ENCODE measurements at regions not wholly inside any gene's neighbourhood (a gene's known extent, or its start where the extent isn't known, plus 50 kb on each side); places are given as distances from the start of the nearest gene placed in this dataset.
"Not testable (repeated sequence)": the region's sequence is repeated elsewhere in the genome, so short reads cannot be mapped to it uniquely, and the experiment has no call there.

GRCh38 chr3:168779970-168780645 lies 684.4 kb upstream of the GOLIM4 start:
- DNase-seq (ENCODE audit: low read depth) = not testable (repeated sequence)

- no peak for DNase-seq (ENCODE audit: low read depth)
Observed at GRCh38 chr3:168753724-168754123, 658.0 kb upstream of the GOLIM4 start.

- no peak for DNase-seq (ENCODE audit: low read depth)
Observed at GRCh38 chr3:168752339-168752738, 656.6 kb upstream of the GOLIM4 start.

GRCh38 chr3:168747697-168748096 lies 652.0 kb upstream of the GOLIM4 start:
- DNase-seq (ENCODE audit: low read depth) = no peak

GRCh38 chr3:168738527-168739325 lies 643.0 kb upstream of the GOLIM4 start:
- DNase-seq (ENCODE audit: low read depth) = no peak

GRCh38 chr3:168736202-168736601 lies 640.5 kb upstream of the GOLIM4 start:
- no peak for DNase-seq (ENCODE audit: low read depth)

- DNase-seq (ENCODE audit: low read depth) = no peak
Observed at GRCh38 chr3:168730073-168730472, 634.3 kb upstream of the GOLIM4 start.

GRCh38 chr3:168722091-168722490 lies 626.4 kb upstream of the GOLIM4 start:
- no peak for DNase-seq (ENCODE audit: low read depth)

GRCh38 chr3:168714609-168715240 lies 619.0 kb upstream of the GOLIM4 start:
- no peak for DNase-seq (ENCODE audit: low read depth)

- no peak for DNase-seq (ENCODE audit: low read depth)
Observed at GRCh38 chr3:168709073-168709472, 613.3 kb upstream of the GOLIM4 start.

GRCh38 chr3:168707900-168708299 lies 612.2 kb upstream of the GOLIM4 start:
- no peak for DNase-seq (ENCODE audit: low read depth)

- DNase-seq (ENCODE audit: low read depth) = no peak
Observed at GRCh38 chr3:168705412-168705811, 609.7 kb upstream of the GOLIM4 start.

GRCh38 chr3:168696051-168696450 lies 600.3 kb upstream of the GOLIM4 start:
- no peak for DNase-seq (ENCODE audit: low read depth)

GRCh38 chr3:168693870-168694269 lies 598.1 kb upstream of the GOLIM4 start:
- no peak for DNase-seq (ENCODE audit: low read depth)

- no peak for DNase-seq (ENCODE audit: low read depth)
Observed at GRCh38 chr3:168688267-168688666, 592.5 kb upstream of the GOLIM4 start.

GRCh38 chr3:168684519-168684918 lies 588.8 kb upstream of the GOLIM4 start:
- no peak for DNase-seq (ENCODE audit: low read depth)

GRCh38 chr3:168678730-168679129 lies 583.0 kb upstream of the GOLIM4 start:
- no peak for DNase-seq (ENCODE audit: low read depth)

- DNase-seq (ENCODE audit: low read depth) = no peak
Observed at GRCh38 chr3:168671091-168671490, 575.4 kb upstream of the GOLIM4 start.

- not testable (repeated sequence) for DNase-seq (ENCODE audit: low read depth)
Observed at GRCh38 chr3:168660879-168661657, 565.3 kb upstream of the GOLIM4 start.

GRCh38 chr3:168659015-168659414 lies 563.3 kb upstream of the GOLIM4 start:
- no peak for DNase-seq (ENCODE audit: low read depth)

GRCh38 chr3:168655611-168656010 lies 559.9 kb upstream of the GOLIM4 start:
- no peak for DNase-seq (ENCODE audit: low read depth)

GRCh38 chr3:168654700-168655099 lies 559.0 kb upstream of the GOLIM4 start:
- no peak for DNase-seq (ENCODE audit: low read depth)

All from amniotic epithelial cell (primary cell).